ENCODE measurements at regions not wholly inside any gene's neighbourhood (a gene's known extent, or its start where the extent isn't known, plus 50 kb on each side); places are given as distances from the start of the nearest gene placed in this dataset.

GRCh38 chr3:118710532-118710931 lies 324.1 kb downstream of the IGSF11 start:
- no peak for ATAC-seq
- no peaks in the 10 kb centered on the region for H3K4me1 Mint-ChIP-seq
- POLR2A ChIA-PET = no interaction called here
- no peak overlapping the region for H3K4me3 Mint-ChIP-seq
- H3K9me3 Mint-ChIP-seq = no peaks in the 10 kb centered on the region
- peaks cover 0 to 1% (median 0%) of the 10 kb centered on the region in 5 donors for H3K27me3 Mint-ChIP-seq
- no peak overlapping the region for H3K27ac Mint-ChIP-seq
- H3K36me3 Mint-ChIP-seq = no peaks in the 10 kb centered on the region
- DNase-seq = no peak

GRCh38 chr3:118713502-118714207 lies 321.0 kb downstream of the IGSF11 start:
- Mint-ChIP-seq H3K9me3 (peaks cover 0 to 3% (median 0%) of the 10 kb centered on the region in 9 donors), H3K4me3 (no peak overlapping the region), H3K36me3 (no peaks in the 10 kb centered on the region), H3K27me3 (peaks cover 0 to 3% (median 0%) of the 10 kb centered on the region in 5 donors), H3K4me1 (no peaks in the 10 kb centered on the region), H3K27ac (no peak overlapping the region)
- ATAC-seq (no peak), DNase-seq (no peak)
- POLR2A ChIA-PET = no interaction called here

GRCh38 chr3:118714800-118715199 lies 319.8 kb downstream of the IGSF11 start:
- Mint-ChIP-seq H3K4me3 (no peak overlapping the region), H3K36me3 (peaks cover 0 to 1% (median 0%) of the 10 kb centered on the region in 3 donors)

GRCh38 chr3:118729546-118729945 lies 305.1 kb downstream of the IGSF11 start:
- ATAC-seq = no peak
- Mint-ChIP-seq H3K9me3 (no peaks in the 10 kb centered on the region), H3K27ac (no peak overlapping the region), H3K4me1 (no peaks in the 10 kb centered on the region), H3K4me3 (no peak overlapping the region), H3K36me3 (no peaks in the 10 kb centered on the region), H3K27me3 (peaks cover 0 to 4% (median 0%) of the 10 kb centered on the region in 5 donors)
- POLR2A ChIA-PET = no interaction called here
- no peak for DNase-seq

More at GRCh38 chr3:118714800-118715199, 319.8 kb downstream of the IGSF11 start:
- H3K4me1 Mint-ChIP-seq = no peaks in the 10 kb centered on the region
- no peak overlapping the region for H3K27ac Mint-ChIP-seq
- ATAC-seq (no peak), DNase-seq (no peak)
- H3K9me3 Mint-ChIP-seq = peaks cover under 1 to 9% (median 6%) of the 10 kb centered on the region in 9 donors
- POLR2A ChIA-PET = no interaction called here
- H3K27me3 Mint-ChIP-seq = peaks cover 0 to 3% (median 0%) of the 10 kb centered on the region in 5 donors

- DNase-seq (no peak), ATAC-seq (no peak)
- Mint-ChIP-seq H3K36me3 (no peaks in the 10 kb centered on the region), H3K4me1 (no peaks in the 10 kb centered on the region), H3K4me3 (no peak overlapping the region), H3K27ac (no peak overlapping the region), H3K27me3 (peaks cover 0 to 8% (median 0%) of the 10 kb centered on the region in 5 donors), H3K9me3 (peaks cover 0 to 12% (median 0%) of the 10 kb centered on the region in 9 donors)
- POLR2A ChIA-PET = no interaction called here
These were observed 300.0 kb downstream of the IGSF11 start for GRCh38 chr3:118734664-118735063.

- ATAC-seq = no peak
- POLR2A ChIA-PET = no interaction called here
- H3K27me3 Mint-ChIP-seq = peaks cover 0 to 8% (median 0%) of the 10 kb centered on the region in 5 donors
- no peak for DNase-seq
- no peak overlapping the region for H3K4me3 Mint-ChIP-seq
- H3K4me1 Mint-ChIP-seq = no peaks in the 10 kb centered on the region
- H3K9me3 Mint-ChIP-seq = peaks cover 0 to 15% (median 0%) of the 10 kb centered on the region in 9 donors
- no peak overlapping the region for H3K27ac Mint-ChIP-seq
- no peaks in the 10 kb centered on the region for H3K36me3 Mint-ChIP-seq
These were observed 298.5 kb downstream of the IGSF11 start for GRCh38 chr3:118736107-118736506.

GRCh38 chr3:118740722-118741290 lies 293.8 kb downstream of the IGSF11 start:
- no peak for ATAC-seq
- Mint-ChIP-seq H3K27ac (no peak overlapping the region), H3K4me1 (no peaks in the 10 kb centered on the region), H3K27me3 (peaks cover 0 to 13% (median 2%) of the 10 kb centered on the region in 5 donors), H3K9me3 (peaks cover 0 to 22% (median 3%) of the 10 kb centered on the region in 9 donors), H3K4me3 (no peak overlapping the region), H3K36me3 (no peaks in the 10 kb centered on the region)
- POLR2A ChIA-PET = no interaction called here
- DNase-seq = no peak

- ATAC-seq (no peak), DNase-seq (no peak)
- POLR2A ChIA-PET = no interaction called here
- no peaks in the 10 kb centered on the region for H3K36me3 Mint-ChIP-seq
- no peak overlapping the region for H3K27ac Mint-ChIP-seq
- H3K27me3 Mint-ChIP-seq = peaks cover 0 to 13% (median 2%) of the 10 kb centered on the region in 5 donors
- H3K4me1 Mint-ChIP-seq = no peaks in the 10 kb centered on the region
- peaks cover 0 to 23% (median 3%) of the 10 kb centered on the region in 9 donors for H3K9me3 Mint-ChIP-seq
- H3K4me3 Mint-ChIP-seq = no peak overlapping the region
These were observed 291.9 kb downstream of the IGSF11 start for GRCh38 chr3:118742760-118743159.

- Mint-ChIP-seq H3K9me3 (peaks cover 0 to 27% (median 3%) of the 10 kb centered on the region in 9 donors), H3K4me3 (no peak overlapping the region), H3K36me3 (no peaks in the 10 kb centered on the region), H3K27me3 (peaks cover 0 to 22% (median 2%) of the 10 kb centered on the region in 5 donors), H3K4me1 (no peaks in the 10 kb centered on the region), H3K27ac (no peak overlapping the region)
- ATAC-seq = no peak
- DNase-seq = no peak
- POLR2A ChIA-PET = no interaction called here
These were observed 290.5 kb downstream of the IGSF11 start for GRCh38 chr3:118744186-118744585.

- DNase-seq = no peak
- POLR2A ChIA-PET = no interaction called here
- no peaks in the 10 kb centered on the region for H3K4me1 Mint-ChIP-seq
- H3K27ac Mint-ChIP-seq = no peak overlapping the region
- H3K27me3 Mint-ChIP-seq = peaks cover 0 to 7% (median 4%) of the 10 kb centered on the region in 5 donors
- peaks cover 0 to 16% (median 0%) of the 10 kb centered on the region in 9 donors for H3K9me3 Mint-ChIP-seq
- no peaks in the 10 kb centered on the region for H3K36me3 Mint-ChIP-seq
- ATAC-seq = no peak
- H3K4me3 Mint-ChIP-seq = no peak overlapping the region
These were observed 280.0 kb downstream of the IGSF11 start for GRCh38 chr3:118754406-118755252.

GRCh38 chr3:118755253-118755801 lies 279.3 kb downstream of the IGSF11 start:
- Mint-ChIP-seq H3K9me3 (peaks cover 0 to 13% (median 0%) of the 10 kb centered on the region in 9 donors), H3K36me3 (no peaks in the 10 kb centered on the region), H3K4me1 (no peaks in the 10 kb centered on the region), H3K4me3 (no peak overlapping the region), H3K27me3 (peaks cover 0 to 7% (median 4%) of the 10 kb centered on the region in 5 donors), H3K27ac (no peak overlapping the region)
- no peak for ATAC-seq
- DNase-seq = no peak
- POLR2A ChIA-PET = no interaction called here

GRCh38 chr3:118760585-118761290 lies 273.9 kb downstream of the IGSF11 start:
- no peak overlapping the region for H3K4me3 Mint-ChIP-seq
- ATAC-seq (no peak), DNase-seq (no peak)
- peaks cover 0 to 2% (median 0%) of the 10 kb centered on the region in 9 donors for H3K9me3 Mint-ChIP-seq
- peaks cover 0 to 8% (median 1%) of the 10 kb centered on the region in 5 donors for H3K27me3 Mint-ChIP-seq
- H3K4me1 Mint-ChIP-seq = no peaks in the 10 kb centered on the region
- POLR2A ChIA-PET = no interaction called here
- no peak overlapping the region for H3K27ac Mint-ChIP-seq
- H3K36me3 Mint-ChIP-seq = no peaks in the 10 kb centered on the region
